ENCODE measurements at regions not wholly inside any gene's neighbourhood (a gene's known extent, or its start where the extent isn't known, plus 50 kb on each side); places are given as distances from the start of the nearest gene placed in this dataset.

DNA sequence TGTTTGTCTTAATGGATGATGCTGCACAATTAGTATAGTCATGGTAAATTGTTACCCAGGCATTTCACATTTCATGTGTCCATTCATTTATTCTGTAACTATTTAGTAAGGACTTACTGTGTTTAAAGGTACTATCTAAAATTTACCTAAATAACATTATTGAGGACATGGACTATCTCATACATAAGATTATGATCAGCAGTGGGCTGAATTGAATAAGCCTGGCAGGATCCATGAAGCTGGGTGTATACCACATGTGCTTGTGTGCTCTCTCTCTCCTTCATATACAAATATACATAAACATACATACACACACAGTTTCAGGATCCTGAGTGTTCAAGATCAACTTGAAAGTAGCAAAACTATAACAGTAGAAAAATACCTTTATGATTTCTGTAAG, 595.4 kb downstream of the EPM2A start:
- peaks cover 0 to 6% (median 4%) of the 10 kb centered on the region in 4 donors for H3K4me1 ChIP-seq (ENCODE audit: control insufficient read depth in 4 of 4, insufficient read depth in 4 of 4, low read length in 3 of 4)
- DNase-seq (ENCODE audit: low spot score): no peak
- H3K9me3 ChIP-seq (ENCODE audit: control insufficient read depth in 4 of 4, low read length in 3 of 4): no peaks in the 10 kb centered on the region
- no peak overlapping the region for H3K4me3 ChIP-seq (ENCODE audit: low read depth in 1 of 3, low read length in 3 of 3)
- no peak for TF ChIP-seq HNF4A (conservative IDR thresholded peaks at IDR 0.05)
- TF ChIP-seq GABPA (IDR thresholded peaks at IDR 0.05 in 1 of 2, conservative IDR thresholded peaks at IDR 0.05 in 1 of 2): no peak
- no peak for TF ChIP-seq FOXA2 (IDR thresholded peaks at IDR 0.05)
- TF ChIP-seq, protein P1, sequence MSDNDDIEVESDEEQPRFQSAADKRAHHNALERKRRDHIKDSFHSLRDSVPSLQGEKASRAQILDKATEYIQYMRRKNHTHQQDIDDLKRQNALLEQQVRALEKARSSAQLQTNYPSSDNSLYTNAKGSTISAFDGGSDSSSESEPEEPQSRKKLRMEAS (IDR thresholded peaks at IDR 0.05): no peak
- TF ChIP-seq TAF1 (conservative IDR thresholded peaks at IDR 0.05): no peak
- no peak for TF ChIP-seq HNF4G (IDR thresholded peaks at IDR 0.05)
- TF ChIP-seq, protein P2, sequence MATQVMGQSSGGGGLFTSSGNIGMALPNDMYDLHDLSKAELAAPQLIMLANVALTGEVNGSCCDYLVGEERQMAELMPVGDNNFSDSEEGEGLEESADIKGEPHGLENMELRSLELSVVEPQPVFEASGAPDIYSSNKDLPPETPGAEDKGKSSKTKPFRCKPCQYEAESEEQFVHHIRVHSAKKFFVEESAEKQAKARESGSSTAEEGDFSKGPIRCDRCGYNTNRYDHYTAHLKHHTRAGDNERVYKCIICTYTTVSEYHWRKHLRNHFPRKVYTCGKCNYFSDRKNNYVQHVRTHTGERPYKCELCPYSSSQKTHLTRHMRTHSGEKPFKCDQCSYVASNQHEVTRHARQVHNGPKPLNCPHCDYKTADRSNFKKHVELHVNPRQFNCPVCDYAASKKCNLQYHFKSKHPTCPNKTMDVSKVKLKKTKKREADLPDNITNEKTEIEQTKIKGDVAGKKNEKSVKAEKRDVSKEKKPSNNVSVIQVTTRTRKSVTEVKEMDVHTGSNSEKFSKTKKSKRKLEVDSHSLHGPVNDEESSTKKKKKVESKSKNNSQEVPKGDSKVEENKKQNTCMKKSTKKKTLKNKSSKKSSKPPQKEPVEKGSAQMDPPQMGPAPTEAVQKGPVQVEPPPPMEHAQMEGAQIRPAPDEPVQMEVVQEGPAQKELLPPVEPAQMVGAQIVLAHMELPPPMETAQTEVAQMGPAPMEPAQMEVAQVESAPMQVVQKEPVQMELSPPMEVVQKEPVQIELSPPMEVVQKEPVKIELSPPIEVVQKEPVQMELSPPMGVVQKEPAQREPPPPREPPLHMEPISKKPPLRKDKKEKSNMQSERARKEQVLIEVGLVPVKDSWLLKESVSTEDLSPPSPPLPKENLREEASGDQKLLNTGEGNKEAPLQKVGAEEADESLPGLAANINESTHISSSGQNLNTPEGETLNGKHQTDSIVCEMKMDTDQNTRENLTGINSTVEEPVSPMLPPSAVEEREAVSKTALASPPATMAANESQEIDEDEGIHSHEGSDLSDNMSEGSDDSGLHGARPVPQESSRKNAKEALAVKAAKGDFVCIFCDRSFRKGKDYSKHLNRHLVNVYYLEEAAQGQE (IDR thresholded peaks at IDR 0.05): no peak
- TF ChIP-seq, protein P3, sequence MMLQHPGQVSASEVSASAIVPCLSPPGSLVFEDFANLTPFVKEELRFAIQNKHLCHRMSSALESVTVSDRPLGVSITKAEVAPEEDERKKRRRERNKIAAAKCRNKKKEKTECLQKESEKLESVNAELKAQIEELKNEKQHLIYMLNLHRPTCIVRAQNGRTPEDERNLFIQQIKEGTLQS (IDR thresholded peaks at IDR 0.05): no peak
- TF ChIP-seq, protein P4, sequence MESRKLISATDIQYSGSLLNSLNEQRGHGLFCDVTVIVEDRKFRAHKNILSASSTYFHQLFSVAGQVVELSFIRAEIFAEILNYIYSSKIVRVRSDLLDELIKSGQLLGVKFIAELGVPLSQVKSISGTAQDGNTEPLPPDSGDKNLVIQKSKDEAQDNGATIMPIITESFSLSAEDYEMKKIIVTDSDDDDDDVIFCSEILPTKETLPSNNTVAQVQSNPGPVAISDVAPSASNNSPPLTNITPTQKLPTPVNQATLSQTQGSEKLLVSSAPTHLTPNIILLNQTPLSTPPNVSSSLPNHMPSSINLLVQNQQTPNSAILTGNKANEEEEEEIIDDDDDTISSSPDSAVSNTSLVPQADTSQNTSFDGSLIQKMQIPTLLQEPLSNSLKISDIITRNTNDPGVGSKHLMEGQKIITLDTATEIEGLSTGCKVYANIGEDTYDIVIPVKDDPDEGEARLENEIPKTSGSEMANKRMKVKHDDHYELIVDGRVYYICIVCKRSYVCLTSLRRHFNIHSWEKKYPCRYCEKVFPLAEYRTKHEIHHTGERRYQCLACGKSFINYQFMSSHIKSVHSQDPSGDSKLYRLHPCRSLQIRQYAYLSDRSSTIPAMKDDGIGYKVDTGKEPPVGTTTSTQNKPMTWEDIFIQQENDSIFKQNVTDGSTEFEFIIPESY (IDR thresholded peaks at IDR 0.05): no peak
- no peak for TF ChIP-seq RAD21 (IDR thresholded peaks at IDR 0.05)
- TF ChIP-seq NR2F2 (IDR thresholded peaks at IDR 0.05): no peak
- TF ChIP-seq, protein P5, sequence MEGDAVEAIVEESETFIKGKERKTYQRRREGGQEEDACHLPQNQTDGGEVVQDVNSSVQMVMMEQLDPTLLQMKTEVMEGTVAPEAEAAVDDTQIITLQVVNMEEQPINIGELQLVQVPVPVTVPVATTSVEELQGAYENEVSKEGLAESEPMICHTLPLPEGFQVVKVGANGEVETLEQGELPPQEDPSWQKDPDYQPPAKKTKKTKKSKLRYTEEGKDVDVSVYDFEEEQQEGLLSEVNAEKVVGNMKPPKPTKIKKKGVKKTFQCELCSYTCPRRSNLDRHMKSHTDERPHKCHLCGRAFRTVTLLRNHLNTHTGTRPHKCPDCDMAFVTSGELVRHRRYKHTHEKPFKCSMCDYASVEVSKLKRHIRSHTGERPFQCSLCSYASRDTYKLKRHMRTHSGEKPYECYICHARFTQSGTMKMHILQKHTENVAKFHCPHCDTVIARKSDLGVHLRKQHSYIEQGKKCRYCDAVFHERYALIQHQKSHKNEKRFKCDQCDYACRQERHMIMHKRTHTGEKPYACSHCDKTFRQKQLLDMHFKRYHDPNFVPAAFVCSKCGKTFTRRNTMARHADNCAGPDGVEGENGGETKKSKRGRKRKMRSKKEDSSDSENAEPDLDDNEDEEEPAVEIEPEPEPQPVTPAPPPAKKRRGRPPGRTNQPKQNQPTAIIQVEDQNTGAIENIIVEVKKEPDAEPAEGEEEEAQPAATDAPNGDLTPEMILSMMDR (IDR thresholded peaks at IDR 0.05; ENCODE audit: low read depth, low read length, missing input control): no peak
- TF ChIP-seq FOXA1 (IDR thresholded peaks at IDR 0.05): no peak
- TF ChIP-seq RXRA (IDR thresholded peaks at IDR 0.05): no peak
- no peak for TF ChIP-seq JUND (IDR thresholded peaks at IDR 0.05)
- TF ChIP-seq EGR1 (IDR thresholded peaks at IDR 0.05; ENCODE audit: low read depth in 2 of 2): no peak
- TF ChIP-seq YY1 (IDR thresholded peaks at IDR 0.05): no peak
- no peak overlapping the region for H3K27ac ChIP-seq (ENCODE audit: low read depth in 1 of 2, low read length in 2 of 2)
- H3K27me3 ChIP-seq (ENCODE audit: control insufficient read depth in 4 of 4, insufficient read depth in 4 of 4, low read length in 3 of 4): no peaks in the 10 kb centered on the region
- no peaks in the 10 kb centered on the region for H3K36me3 ChIP-seq (ENCODE audit: control insufficient read depth in 4 of 4, insufficient read depth in 3 of 4, low read depth in 1 of 4, low read length in 3 of 4)
- no peak overlapping the region for H3K9ac ChIP-seq (ENCODE audit: low read depth in 1 of 2, low read length in 2 of 2)

DNA sequence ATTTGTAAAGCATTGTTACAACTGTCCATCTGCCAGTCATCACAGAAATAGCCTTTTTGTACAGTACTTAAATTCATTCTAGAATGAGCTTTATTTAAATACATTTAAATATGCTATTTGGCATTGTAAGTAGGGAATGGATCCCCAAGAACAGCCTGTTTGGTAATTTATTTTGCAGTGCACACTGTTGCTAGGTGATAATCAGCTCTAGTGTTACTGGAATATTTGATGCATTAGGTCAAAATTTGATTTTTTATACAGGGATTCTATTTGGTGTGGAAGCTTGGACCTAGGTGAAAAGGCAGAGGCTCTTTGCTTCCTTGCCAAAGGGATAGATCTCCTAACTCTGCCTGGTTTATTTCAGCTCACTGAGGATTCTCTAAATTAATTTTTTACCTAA, 593.7 kb downstream of the EPM2A start:
- Histone ChIP-seq H3K27ac (ENCODE audit: low read depth in 1 of 2, low read length in 2 of 2) (no peak overlapping the region), H3K27me3 (ENCODE audit: control insufficient read depth in 4 of 4, insufficient read depth in 4 of 4, low read length in 3 of 4) (no peaks in the 10 kb centered on the region), H3K36me3 (ENCODE audit: control insufficient read depth in 4 of 4, insufficient read depth in 3 of 4, low read depth in 1 of 4, low read length in 3 of 4) (no peaks in the 10 kb centered on the region), H3K9me3 (ENCODE audit: control insufficient read depth in 4 of 4, low read length in 3 of 4) (no peaks in the 10 kb centered on the region), H3K9ac (ENCODE audit: low read depth in 1 of 2, low read length in 2 of 2) (no peak overlapping the region), H3K4me1 (ENCODE audit: control insufficient read depth in 4 of 4, insufficient read depth in 4 of 4, low read length in 3 of 4) (peaks cover 0 to 6% (median 4%) of the 10 kb centered on the region in 4 donors), H3K4me3 (ENCODE audit: low read depth in 1 of 3, low read length in 3 of 3) (no peak overlapping the region)
- no peak for TF ChIP-seq NR2F2 (IDR thresholded peaks at IDR 0.05)
- TF ChIP-seq RAD21 (IDR thresholded peaks at IDR 0.05): no peak
- no peak for TF ChIP-seq JUND (IDR thresholded peaks at IDR 0.05)
- TF ChIP-seq YY1 (IDR thresholded peaks at IDR 0.05): no peak
- no peak for TF ChIP-seq RXRA (IDR thresholded peaks at IDR 0.05)
- TF ChIP-seq, protein P3 (IDR thresholded peaks at IDR 0.05): no peak
- TF ChIP-seq EGR1 (IDR thresholded peaks at IDR 0.05; ENCODE audit: low read depth in 2 of 2): no peak
- TF ChIP-seq, protein P4 (IDR thresholded peaks at IDR 0.05): no peak
- TF ChIP-seq SP1 (IDR thresholded peaks at IDR 0.05): no peak
- TF ChIP-seq, protein P5 (IDR thresholded peaks at IDR 0.05; ENCODE audit: low read depth, low read length, missing input control): no peak
- TF ChIP-seq TAF1 (conservative IDR thresholded peaks at IDR 0.05): no peak
- TF ChIP-seq HNF4G (IDR thresholded peaks at IDR 0.05): no peak
- no peak for TF ChIP-seq GABPA (IDR thresholded peaks at IDR 0.05 in 1 of 2, conservative IDR thresholded peaks at IDR 0.05 in 1 of 2)
- no peak for DNase-seq (ENCODE audit: low spot score)

All from liver (tissue), 7 donors.